GM18907 (cell line): ENCODE measurements at regions not wholly inside any gene's neighbourhood (a gene's known extent, or its start where the extent isn't known, plus 50 kb on each side); places are given as distances from the start of the nearest gene placed in this dataset.

ENCODE experiments used
- ATAC-seq: cut with Tn5 transposase; IDR thresholded peaks from one replicate; pipeline ENCODE4 v1.9.1; 2021; ENCODE audit warnings: mild to moderate bottlenecking, moderate library complexity; ENCODE audit not compliant: unreplicated experiment

GRCh38 chr13:71090990-71091389 is 776.0 kb downstream of the DACH1 start:
- ATAC-seq: no peak

GRCh38 chr13:71089056-71089455 is 777.9 kb downstream of the DACH1 start:
- ATAC-seq: no peak

GRCh38 chr13:71087432-71087831 is 779.6 kb downstream of the DACH1 start:
- no peak for ATAC-seq

DNA sequence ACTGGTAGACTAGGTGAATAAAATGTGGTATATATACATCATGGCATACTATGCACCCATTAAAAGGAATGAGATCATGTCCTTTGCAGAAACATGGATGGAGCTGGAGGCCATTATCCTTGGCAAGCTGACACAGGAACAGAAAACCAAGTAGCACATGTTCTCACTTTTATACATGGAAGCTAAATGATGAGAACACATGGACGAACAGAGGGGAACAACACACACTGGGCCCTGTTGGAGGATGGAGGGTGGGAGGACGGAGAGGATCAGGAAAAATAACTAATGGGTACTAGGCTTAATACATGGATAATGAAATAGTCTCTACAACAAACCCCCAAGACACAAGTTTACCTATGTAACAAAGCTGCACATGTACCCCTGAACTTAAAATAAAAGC is 780.0 kb downstream of the DACH1 start:
- ATAC-seq: no peak

GRCh38 chr13:71082631-71083030 is 784.4 kb downstream of the DACH1 start:
- ATAC-seq: no peak

- ATAC-seq: no peak
Observed at GRCh38 chr13:71079638-71080037, 787.4 kb downstream of the DACH1 start.

GRCh38 chr13:71068041-71068440 is 799.0 kb downstream of the DACH1 start:
- no peak for ATAC-seq

DNA sequence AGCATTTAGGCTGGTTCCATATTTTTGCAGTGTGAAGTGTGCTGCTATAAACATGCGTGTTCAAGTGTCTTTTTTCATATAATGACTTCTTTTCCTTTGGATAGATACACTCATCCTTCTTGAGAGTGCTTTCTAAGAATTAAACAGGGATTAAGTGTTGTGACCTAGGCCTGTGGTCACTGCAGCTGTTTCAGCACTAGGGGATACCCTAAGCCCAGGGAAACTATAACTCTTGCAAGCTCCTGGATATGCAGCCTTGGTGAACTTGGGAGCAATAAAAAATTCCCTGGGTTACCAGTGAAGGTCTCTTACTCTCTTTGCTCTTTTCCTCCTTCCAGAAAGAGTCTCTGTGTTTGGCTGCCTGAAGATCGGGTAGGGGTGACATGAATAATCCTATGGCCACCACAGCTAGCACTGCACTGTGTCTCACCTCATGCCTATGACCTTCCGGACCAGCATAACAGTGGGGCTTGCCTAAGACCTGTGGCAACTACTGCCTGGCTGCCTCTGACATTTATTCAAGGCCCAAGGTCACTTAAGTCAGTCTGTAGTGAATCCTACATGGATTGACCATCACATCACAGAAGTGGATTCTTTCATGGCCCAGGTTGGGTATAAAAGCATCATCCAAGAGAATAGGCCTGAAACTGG is 799.7 kb downstream of the DACH1 start:
- ATAC-seq: no peak

DNA sequence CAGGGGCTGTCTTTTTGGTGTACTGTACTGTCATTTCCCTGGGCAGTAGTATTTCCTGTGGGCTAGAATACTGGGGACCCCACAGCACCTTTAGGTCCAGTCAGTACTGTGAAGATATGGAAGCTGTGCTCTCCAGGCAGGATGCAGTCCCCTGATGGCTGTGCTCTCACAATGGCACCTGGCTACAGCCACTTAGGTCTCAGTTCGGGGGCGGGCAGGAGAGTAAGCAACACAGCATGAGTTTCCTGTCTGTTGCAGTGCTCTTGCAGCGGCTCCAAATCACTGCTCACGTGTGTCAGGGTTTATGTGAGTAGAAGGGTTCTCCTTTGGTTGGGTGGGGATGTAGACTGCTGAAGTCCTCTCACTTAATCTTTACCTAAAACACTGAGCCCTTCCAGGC is 810.4 kb downstream of the DACH1 start:
- no peak for ATAC-seq

DNA sequence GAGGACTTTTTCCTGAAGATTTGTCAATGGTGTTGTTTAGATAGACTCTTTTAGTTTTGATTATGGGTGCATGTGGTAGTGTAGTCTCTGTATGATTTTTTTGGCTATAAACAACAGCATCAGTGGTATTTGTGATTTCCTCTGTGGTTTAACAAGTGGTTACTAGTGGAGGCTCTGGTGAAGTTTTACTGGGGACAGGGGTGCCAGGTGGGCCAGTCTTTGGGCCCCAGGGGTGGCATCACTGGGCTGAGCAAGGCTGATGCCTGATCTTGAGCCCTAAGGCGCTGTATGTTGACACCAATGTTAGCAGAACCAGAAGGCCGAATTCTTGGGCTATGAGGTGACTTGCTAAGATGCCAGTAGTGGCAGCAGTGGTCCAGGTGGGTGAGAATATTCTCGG is 811.4 kb downstream of the DACH1 start:
- ATAC-seq: no peak

DNA sequence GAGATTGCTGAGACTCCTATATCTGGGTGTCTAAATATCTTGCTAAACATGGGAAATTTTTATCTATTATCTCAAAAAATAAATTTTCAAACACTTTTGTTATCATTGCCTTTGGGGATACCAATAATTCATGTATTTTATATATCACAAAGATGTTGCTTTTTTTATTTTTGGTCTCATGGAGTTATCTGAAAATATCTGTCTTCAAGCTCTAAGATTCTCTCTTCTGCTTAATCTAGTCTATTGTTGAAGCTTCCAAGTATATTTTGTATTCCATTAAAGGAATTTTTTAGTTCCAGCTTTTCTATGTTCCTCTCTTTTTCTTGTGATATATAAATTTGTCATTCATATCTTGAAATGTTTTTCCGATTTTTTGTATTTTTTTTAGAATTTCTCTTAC is 812.0 kb downstream of the DACH1 start:
- no peak for ATAC-seq

DNA sequence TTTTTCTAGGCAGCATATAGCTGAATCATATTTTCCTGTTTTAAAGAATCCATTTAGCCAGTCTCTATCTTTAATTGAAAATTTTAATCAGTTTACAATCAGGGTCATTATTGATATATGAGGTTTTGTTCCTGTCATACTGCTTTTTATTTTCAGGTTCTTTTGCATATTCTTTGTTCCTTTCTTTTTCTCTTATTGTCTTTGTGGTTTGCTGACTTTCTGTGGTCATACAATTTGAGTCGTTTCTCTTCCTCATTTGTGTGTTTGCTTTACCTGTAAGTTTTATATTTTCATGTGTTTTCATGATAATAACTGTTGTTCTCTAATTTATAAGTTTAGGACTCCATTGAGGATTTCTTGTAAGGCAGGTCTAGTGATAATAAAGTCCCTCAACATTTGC is 812.6 kb downstream of the DACH1 start:
- peak; percentile 68 for ATAC-seq

- no peak for ATAC-seq
Observed at GRCh38 chr13:71051573-71051972, 815.4 kb downstream of the DACH1 start.

- ATAC-seq: no peak
Observed at GRCh38 chr13:71046360-71047079, 820.5 kb downstream of the DACH1 start.

DNA sequence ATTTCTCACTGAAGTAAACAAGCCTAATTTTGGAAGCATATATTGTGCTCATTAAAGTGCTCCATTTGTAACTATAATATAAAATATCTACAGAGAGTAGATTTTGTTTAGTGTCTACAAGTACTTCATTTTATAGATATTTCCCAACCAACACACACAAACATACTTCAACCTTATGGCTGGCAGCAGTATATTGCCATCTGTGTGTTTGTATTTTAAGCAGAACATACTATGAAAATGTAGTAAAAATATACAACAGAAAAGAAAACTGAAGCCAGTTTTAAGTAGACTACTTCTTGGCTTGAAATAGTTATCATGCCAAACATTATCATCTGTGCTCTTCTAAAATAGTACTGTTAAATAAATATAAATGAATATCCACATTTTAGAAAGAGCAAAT is 821.9 kb downstream of the DACH1 start:
- ATAC-seq: no peak

DNA sequence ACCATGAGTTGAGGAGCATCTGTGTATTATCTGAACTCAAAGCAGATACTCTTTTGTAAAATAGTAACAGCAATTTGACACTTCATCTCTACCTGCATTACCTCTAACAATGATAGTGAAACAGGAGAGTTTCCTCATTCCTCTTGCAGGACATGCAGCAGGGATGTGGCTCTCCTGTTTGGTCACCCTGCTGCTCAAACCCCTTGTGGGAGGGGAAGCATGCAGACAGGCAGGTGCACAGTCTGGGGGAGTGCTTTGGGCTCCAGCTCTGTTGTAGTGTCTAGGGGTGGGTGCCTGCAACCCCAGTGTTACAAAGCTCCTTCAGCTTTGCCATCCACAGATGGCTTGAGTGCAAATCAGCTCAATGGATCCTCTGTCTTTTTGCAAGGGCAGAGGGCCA is 827.6 kb downstream of the DACH1 start:
- no peak for ATAC-seq

DNA sequence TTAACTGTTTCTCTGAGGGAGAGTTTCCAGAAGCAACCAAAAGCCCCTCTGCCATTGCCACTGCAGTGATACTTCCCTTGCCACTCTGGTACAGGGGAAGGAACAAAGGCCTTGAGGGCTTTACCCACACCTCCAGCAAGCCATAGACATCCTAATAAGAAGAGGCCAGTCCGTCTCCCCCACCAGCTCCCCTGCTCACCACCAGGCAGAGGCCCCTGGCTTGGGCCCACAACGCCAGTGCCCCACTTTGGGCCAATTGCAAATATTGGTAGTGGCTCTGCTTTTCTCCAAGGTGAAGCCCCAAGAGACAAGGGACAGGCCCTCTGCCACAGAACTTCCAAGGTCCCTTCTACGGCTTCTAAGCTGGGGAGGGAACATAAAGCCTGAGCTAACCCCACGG is 833.0 kb downstream of the DACH1 start:
- ATAC-seq: no peak

- no peak for ATAC-seq
Observed at GRCh38 chr13:71033026-71033425, 834.0 kb downstream of the DACH1 start.

- no peak for ATAC-seq
Observed at GRCh38 chr13:71030784-71031183, 836.2 kb downstream of the DACH1 start.

DNA sequence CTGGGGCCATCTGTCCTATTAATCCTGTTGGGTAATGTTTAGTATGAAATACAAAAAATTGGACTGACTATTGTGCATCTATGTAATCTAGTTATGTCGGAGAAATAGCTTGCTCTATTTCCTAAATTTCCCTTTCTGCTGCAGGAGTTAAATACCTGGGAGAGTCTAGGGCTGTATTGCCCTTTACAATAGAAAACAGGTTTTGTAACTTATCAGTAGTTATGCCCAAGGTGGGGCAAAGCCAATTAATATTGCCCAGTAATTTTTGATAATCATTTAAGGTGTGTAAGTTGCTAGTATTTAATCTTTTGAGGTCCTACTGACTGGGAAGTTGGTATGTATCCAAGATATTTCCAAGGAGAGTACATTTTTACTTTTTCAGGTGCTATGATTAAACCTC is 838.1 kb downstream of the DACH1 start:
- no peak for ATAC-seq

DNA sequence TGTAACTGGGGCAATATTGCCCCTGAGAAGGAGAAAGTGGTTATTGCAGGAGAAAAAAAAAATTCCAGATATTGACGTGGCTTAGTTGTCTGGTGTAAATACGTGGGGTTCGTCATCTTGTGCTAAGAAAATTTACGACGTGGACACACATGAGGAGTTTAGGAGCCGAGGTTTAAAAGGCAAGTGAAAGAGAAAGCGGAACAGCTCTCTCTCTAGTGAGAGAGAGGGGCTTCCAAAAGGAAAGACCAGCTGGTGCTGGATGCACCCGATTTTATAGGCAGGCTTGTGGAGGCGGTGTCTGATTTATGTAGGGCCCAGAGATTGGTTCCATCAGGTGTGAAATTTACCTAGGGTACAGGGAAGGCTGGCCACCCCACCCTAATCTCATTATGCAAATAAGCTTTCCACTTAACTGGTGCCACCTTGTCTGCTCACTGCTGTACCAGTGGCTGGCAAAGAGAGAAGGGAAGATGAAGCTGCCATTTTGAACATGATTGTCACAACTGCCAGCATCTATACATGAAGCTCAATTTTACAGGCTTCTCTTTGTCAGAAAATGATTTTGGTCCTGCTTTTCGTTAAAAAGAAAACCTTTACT is 845.1 kb downstream of the DACH1 start:
- ATAC-seq: no peak

GRCh38 chr13:71018995-71019394 is 848.0 kb downstream of the DACH1 start:
- no peak for ATAC-seq
